HG02852 (cell line): ENCODE measurements at regions not wholly inside any gene's neighbourhood (a gene's known extent, or its start where the extent isn't known, plus 50 kb on each side); places are given as distances from the start of the nearest gene placed in this dataset.

ENCODE experiments used
- ATAC-seq: cut with Tn5 transposase; IDR thresholded peaks from one replicate; pipeline ENCODE4 v1.9.1; 2021; ENCODE audit warnings: mild to moderate bottlenecking, moderate library complexity; ENCODE audit not compliant: unreplicated experiment

DNA sequence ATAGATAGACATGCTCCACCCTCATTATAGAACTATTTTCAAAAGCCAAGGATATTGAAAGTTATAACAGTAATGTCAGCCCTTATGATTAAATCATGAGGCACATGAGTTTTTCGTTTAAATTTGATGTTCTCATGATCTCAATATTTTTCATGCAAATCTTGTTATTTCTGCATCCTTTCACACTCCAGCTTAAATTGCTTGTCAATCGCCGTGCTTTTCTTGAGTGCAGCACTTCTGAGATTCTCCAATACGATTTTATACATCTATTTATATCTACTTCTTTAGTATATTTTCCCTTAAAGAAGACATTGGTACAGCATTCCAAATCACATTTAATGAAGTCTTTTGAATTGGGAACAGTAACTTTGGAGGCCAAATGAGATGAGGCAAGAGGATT is 171.2 kb upstream of the GBE1 start:
- no peak for ATAC-seq

DNA sequence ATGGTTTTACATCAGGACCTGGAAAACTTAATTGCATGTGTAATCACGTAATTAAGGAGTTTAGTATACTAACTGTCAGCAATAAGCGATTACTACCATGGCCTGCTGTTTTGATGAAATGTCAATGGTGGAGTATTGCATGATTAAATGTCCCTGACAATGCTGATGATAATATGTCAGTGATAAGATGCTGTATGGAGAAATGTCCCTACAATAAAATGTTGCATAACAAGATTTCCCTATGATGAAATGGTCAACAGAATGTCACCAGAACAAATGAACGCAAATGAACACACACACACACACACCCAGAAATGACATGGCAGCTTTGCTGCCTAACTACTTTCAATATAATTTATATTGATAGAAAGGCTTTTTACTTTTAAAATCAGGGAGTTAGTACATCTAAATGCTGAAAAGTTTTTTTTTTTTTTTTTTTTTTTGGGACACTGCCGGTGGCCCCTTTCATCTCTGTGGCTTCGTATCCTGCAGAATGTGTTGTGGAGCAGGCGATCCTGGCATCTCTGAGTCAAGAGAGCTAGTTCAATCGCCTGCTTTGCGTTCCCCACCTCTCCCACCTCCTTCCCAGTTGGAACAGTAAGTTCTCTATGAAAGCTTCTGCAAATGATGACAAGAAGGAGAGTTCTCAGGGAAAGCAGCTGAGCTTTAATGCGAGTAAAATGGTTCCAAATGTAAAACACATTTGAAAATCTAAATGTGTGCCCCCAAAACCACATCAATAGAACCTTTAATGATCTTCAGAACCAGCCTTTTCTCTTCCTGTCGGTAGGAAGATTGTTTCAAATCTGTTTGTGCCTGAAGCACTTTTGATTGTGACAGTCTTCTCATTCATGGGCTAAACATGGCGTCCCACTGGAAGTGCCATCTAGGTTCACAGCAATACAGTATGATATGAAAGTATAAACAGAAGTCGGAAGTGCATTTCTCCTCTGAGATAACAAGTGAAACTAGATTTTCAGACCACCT is 170.1 kb upstream of the GBE1 start:
- no peak for ATAC-seq

GRCh38 chr3:81929697-81930096 is 168.3 kb upstream of the GBE1 start:
- no peak for ATAC-seq

- no peak for ATAC-seq
Observed at GRCh38 chr3:81927811-81928210, 166.4 kb upstream of the GBE1 start.

DNA sequence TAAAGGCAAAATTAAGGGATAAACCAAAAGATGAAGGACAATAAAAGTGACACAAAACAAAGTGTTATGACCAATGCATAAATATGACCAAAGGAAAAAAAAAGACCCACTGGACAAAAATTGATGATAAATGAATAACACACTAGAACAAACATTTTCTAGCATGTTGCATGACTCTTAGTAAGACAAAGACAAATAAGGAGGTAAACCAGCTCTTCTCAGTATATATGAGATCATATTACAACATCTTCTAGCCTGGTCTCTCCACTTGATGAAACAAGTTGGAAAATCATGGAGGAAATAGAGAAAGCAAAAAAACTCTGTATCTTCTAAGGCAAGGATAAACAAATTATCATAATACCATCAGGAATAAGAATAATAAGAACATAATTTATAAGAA is 163.9 kb upstream of the GBE1 start:
- ATAC-seq, result no peak

DNA sequence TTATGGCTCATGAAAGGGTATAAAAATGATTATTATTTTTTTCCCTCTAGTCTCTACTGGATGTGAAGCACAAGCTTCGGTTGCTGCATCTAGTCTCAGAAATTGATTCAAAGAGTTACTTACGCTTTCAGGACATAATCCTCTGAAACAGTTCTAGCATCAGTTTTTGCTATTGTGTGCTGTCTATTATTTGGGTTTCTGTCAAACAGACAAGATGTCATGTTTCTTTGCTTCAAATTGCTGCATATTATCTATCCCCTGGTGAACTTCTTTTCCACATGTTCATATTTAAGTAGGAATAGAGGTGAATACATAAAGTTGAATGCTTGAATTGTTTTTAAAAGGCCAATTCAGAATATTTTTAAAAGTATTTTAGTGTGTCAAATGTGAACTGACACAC is 161.6 kb upstream of the GBE1 start:
- ATAC-seq, result no peak

- no peak for ATAC-seq
Observed at GRCh38 chr3:81922404-81922803, 161.0 kb upstream of the GBE1 start.

- no peak for ATAC-seq
Observed at GRCh38 chr3:81920816-81921215, 159.4 kb upstream of the GBE1 start.

DNA sequence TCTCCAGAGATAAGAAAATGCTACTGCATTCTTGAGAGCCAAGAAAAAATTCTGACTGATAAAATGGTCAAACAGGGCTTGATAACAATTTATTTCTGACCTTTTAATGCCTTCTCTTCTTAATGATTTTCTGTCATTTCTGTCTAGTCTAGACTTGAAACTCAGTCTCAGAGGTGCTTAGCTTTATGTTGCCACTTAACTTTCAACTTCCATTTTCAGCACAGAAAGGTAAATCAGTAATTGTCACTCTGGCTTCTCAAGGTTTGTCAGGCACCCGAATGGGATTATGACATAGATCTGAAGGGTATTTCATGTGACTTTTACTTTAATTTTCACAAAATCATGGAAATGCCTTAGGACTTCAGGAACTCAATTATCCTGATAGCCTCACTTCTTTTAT is 155.4 kb upstream of the GBE1 start:
- ATAC-seq, result no peak

GRCh38 chr3:81913886-81914663 is 152.6 kb upstream of the GBE1 start:
- no peak for ATAC-seq

GRCh38 chr3:81911221-81911620 is 149.8 kb upstream of the GBE1 start:
- ATAC-seq, result no peak

GRCh38 chr3:81910244-81910852 is 148.9 kb upstream of the GBE1 start:
- peak; percentile 78 for ATAC-seq

GRCh38 chr3:81909796-81910195 is 148.4 kb upstream of the GBE1 start:
- no peak for ATAC-seq

- ATAC-seq, result no peak
Observed at GRCh38 chr3:81908561-81908960, 147.1 kb upstream of the GBE1 start.

GRCh38 chr3:81898336-81898735 is 136.9 kb upstream of the GBE1 start:
- ATAC-seq, result no peak

DNA sequence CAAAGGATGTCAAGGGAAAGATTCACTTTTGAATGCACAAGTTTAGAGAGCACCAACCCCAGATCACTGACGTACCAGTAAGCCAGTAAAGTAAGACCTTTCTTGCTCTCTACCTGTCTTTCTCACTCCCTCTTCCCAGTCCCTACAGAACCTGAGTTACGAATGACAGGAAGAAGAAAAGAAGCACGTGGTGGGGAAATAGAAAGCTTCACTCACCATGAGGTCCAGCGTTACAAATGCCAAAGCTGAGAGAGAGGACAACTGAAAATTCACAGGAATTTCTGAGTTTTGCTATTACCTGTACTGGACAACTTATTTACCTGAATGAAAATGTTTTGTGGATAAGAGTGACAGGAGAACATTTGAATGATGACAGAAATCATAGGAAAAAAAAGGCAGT is 133.2 kb upstream of the GBE1 start:
- no peak for ATAC-seq

- ATAC-seq, result no peak
Observed at GRCh38 chr3:81891055-81891895, 129.8 kb upstream of the GBE1 start.

DNA sequence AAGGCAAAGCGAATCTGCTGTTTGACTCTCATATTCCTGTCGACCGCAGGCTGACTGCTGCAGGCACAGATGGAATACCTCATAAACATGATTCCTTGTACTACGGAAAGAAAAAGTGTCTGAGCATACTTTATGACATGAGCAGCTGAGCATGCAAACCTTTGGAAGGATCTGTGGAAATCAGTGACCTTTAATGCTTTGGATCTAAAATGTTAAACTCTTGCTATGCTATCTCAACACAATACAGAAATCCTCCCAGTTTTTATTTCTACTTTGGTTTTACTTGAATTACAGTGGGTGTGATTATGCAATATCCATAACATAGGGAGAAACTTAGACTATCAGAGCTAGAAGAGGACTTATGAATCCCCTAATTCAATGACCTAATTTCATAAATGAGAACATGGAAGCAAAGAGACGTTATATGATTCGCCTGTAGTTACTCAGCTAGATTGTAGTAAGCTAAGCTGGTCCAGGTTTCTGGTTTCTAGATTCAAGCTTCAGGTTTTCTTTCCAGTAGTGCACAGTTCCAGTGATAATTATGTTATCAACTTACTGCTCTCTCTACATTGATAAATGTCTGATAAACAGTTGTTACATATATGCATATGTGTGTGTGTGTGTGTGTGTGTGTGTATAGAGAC is 127.6 kb upstream of the GBE1 start:
- ATAC-seq, result no peak

DNA sequence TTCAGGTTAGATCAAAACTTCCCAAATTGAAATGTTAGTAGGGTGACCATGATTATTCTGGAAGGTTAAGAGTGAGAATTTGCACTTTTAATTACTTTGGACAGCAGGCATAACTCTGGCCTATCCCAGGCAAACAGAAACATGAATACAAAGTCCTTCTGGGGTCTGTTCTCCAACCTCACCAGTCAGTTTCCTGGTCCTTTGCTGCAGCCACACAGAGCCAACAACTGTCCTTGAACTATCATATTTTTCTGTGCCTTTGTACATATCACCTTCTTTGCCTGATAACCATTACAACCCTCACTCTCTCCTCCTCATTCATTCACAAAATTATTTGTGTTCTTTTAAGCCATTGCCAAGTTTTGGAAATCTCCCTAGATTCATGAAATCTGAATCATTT is 126.0 kb upstream of the GBE1 start:
- ATAC-seq, result no peak

GRCh38 chr3:81886081-81886480 is 124.6 kb upstream of the GBE1 start:
- ATAC-seq, result no peak
